ENCODE measurements at regions not wholly inside any gene's neighbourhood (a gene's known extent, or its start where the extent isn't known, plus 50 kb on each side); places are given as distances from the start of the nearest gene placed in this dataset.

- no peak for DNase-seq (ENCODE audit: low spot score in 2 of 2)
- no peak for TF ChIP-seq POLR2A (IDR thresholded peaks at IDR 0.05)
- TF ChIP-seq, protein P1, sequence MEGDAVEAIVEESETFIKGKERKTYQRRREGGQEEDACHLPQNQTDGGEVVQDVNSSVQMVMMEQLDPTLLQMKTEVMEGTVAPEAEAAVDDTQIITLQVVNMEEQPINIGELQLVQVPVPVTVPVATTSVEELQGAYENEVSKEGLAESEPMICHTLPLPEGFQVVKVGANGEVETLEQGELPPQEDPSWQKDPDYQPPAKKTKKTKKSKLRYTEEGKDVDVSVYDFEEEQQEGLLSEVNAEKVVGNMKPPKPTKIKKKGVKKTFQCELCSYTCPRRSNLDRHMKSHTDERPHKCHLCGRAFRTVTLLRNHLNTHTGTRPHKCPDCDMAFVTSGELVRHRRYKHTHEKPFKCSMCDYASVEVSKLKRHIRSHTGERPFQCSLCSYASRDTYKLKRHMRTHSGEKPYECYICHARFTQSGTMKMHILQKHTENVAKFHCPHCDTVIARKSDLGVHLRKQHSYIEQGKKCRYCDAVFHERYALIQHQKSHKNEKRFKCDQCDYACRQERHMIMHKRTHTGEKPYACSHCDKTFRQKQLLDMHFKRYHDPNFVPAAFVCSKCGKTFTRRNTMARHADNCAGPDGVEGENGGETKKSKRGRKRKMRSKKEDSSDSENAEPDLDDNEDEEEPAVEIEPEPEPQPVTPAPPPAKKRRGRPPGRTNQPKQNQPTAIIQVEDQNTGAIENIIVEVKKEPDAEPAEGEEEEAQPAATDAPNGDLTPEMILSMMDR (IDR thresholded peaks at IDR 0.05) = no peak
- intact Hi-C loops (cut with DNase I; ENCODE audit: low total_unique reads) = no loop called here
- no peak overlapping the region for H3K4me3 ChIP-seq (ENCODE audit: low read depth, poor library complexity, severe bottlenecking)
- 56 to 60% methylated on average over 2 of the region's 2 CpGs for WGBS, 2 donors
Measured at GRCh38 chr1:229142471-229142870, 128.4 kb upstream of the RAB4A start.

DNA sequence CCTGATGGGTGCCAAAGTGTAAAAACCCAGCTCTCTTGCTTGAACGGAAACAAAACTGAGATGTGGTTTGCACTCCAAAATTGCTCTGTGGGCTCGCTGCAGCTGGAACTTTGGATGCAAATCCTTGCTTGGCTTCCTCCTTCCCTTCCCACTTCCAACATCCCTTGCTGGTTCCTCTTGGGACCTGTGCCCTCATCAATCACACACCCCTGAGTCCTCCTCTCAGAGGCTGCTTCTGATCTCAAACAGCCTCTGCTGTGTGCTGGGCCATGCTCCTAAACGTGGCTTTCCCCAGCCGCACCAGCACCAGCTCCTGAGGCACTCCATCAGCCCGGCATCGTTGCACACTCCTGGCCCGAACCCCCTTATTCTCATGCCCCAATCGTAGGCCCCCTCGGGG is 124.3 kb upstream of the RAB4A start:
- H3K4me3 ChIP-seq (ENCODE audit: low read depth, poor library complexity, severe bottlenecking) = no peak overlapping the region
- WGBS, 2 donors = 45 to 52% methylated on average over 9 of the region's 9 CpGs
- intact Hi-C loops (cut with DNase I; ENCODE audit: low total_unique reads) = no loop called here

GRCh38 chr1:229147072-229147471 is 123.8 kb upstream of the RAB4A start:
- WGBS, 2 donors = 43 to 57% methylated on average over 16 of the region's 16 CpGs
- intact Hi-C loops (cut with DNase I; ENCODE audit: low total_unique reads) = no loop called here
- no peak for DNase-seq (ENCODE audit: low spot score in 2 of 2)
- TF ChIP-seq, protein P1 (IDR thresholded peaks at IDR 0.05) = no peak
- TF ChIP-seq POLR2A (IDR thresholded peaks at IDR 0.05) = no peak
- H3K4me3 ChIP-seq (ENCODE audit: low read depth, poor library complexity, severe bottlenecking) = no peak overlapping the region

More for the DNA sequence above, 124.3 kb upstream of the RAB4A start:
- no peak for TF ChIP-seq POLR2A (IDR thresholded peaks at IDR 0.05)
- TF ChIP-seq, protein P1 (IDR thresholded peaks at IDR 0.05) = no peak
- no peak for DNase-seq (ENCODE audit: low spot score in 2 of 2)

- DNase-seq (ENCODE audit: low spot score in 2 of 2) = no peak
- intact Hi-C loops (cut with DNase I; ENCODE audit: low total_unique reads) = no loop called here
- 71 to 78% methylated on average over 13 of the region's 13 CpGs for WGBS, 2 donors
- no peak overlapping the region for H3K4me3 ChIP-seq (ENCODE audit: low read depth, poor library complexity, severe bottlenecking)
- TF ChIP-seq, protein P1 (IDR thresholded peaks at IDR 0.05) = no peak
- no peak for TF ChIP-seq POLR2A (IDR thresholded peaks at IDR 0.05)
Measured at GRCh38 chr1:229148041-229148671, 122.8 kb upstream of the RAB4A start.

DNA sequence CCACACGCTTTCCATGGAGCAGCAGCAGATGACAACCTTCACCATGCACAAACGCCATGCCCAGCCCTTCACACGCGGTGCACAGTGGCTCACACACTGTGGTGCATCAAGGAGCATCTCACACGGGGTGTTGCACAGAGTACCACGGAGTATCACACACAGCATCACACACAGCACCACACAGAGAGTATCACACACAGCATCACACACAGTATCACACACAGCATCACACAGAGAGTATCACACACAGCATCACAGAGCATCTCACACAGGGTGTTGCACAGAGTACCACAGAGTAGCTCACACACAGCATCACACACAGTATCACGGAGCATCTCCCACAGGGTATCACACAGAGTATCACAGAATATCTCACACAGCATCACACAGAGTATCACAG is 122.2 kb upstream of the RAB4A start:
- no peak for DNase-seq (ENCODE audit: low spot score in 2 of 2)
- intact Hi-C loops (cut with DNase I; ENCODE audit: low total_unique reads) = no loop called here
- no peak overlapping the region for H3K4me3 ChIP-seq (ENCODE audit: low read depth, poor library complexity, severe bottlenecking)
- 84 to 91% methylated on average over 7 of the region's 7 CpGs for WGBS, 2 donors
- TF ChIP-seq POLR2A (IDR thresholded peaks at IDR 0.05) = no peak
- TF ChIP-seq, protein P1 (IDR thresholded peaks at IDR 0.05) = peak in 1 of 3 donors; percentile 60

DNA sequence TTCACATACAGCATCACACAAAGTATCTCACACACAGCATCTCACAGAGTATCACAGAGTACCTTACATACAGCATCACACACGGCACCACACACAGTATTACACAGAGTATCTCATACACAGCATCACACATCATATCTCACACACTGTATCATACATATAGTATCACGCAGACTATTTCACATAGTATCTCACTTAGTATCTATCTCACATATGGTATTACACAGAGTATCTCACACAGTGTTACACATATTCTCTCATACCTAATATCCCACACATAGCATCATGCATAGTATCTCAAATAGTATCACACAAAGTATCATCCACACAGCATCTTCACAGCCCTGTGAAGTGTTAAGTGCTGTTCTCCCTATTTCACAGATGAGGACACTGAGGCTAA is 121.5 kb upstream of the RAB4A start:
- DNase-seq (ENCODE audit: low spot score in 2 of 2) = no peak
- whole genome bisulfite sequencing, 2 donors = 96 to 98% methylated on average over 2 of the region's 2 CpGs
- intact Hi-C loops (cut with DNase I; ENCODE audit: low total_unique reads) = no loop called here
- no peak for TF ChIP-seq POLR2A (IDR thresholded peaks at IDR 0.05)
- TF ChIP-seq, protein P1 (IDR thresholded peaks at IDR 0.05) = no peak
- no peak overlapping the region for H3K4me3 ChIP-seq (ENCODE audit: low read depth, poor library complexity, severe bottlenecking)
